ENCODE measurements at regions not wholly inside any gene's neighbourhood (a gene's known extent, or its start where the extent isn't known, plus 50 kb on each side); places are given as distances from the start of the nearest gene placed in this dataset.

GRCh38 chr22:34330432-34330831 lies 410.2 kb upstream of the LARGE1 start:
- no peak overlapping the region for H3K4me2 ChIP-seq (ENCODE audit: control insufficient read depth, extremely low read depth, insufficient read depth, low read depth, low read length)
- no peak for TF ChIP-seq EZH2 (IDR thresholded peaks at IDR 0.05; ENCODE audit: low read length)
- no peak for TF ChIP-seq CTCF (optimal IDR thresholded peaks at IDR 0.05 in 1 of 3, IDR thresholded peaks at IDR 0.05 in 1 of 3, conservative IDR thresholded peaks at IDR 0.05 in 1 of 3; ENCODE audit: extremely low read depth in 1 of 3, insufficient read depth in 2 of 3, low read length in 3 of 3)
- no peak for FAIRE-seq

GRCh38 chr22:34333285-34333684 lies 413.0 kb upstream of the LARGE1 start:
- FAIRE-seq = no peak

More at GRCh38 chr22:34330432-34330831, 410.2 kb upstream of the LARGE1 start:
- Histone ChIP-seq H2AFZ (ENCODE audit: control insufficient read depth, low read length) (no peak overlapping the region), H3K9me1 (ENCODE audit: control insufficient read depth, extremely low read depth, insufficient read depth, low read length) (no peaks in the 10 kb centered on the region), H3K27ac (ENCODE audit: control insufficient read depth, insufficient read depth, low read length) (no peak overlapping the region), H3K9ac (ENCODE audit: control insufficient read depth, extremely low read depth, insufficient read depth, low read length) (no peak overlapping the region), H3K36me3 (ENCODE audit: control insufficient read depth in 2 of 2, extremely low read depth in 1 of 2, insufficient read depth in 2 of 2, low read length in 2 of 2) (no peaks in the 10 kb centered on the region), H3K9me3 (ENCODE audit: control insufficient read depth, low read depth, low read length) (peaks cover 1% of the 10 kb centered on the region), H4K20me1 (ENCODE audit: control insufficient read depth, extremely low read depth, insufficient read depth, low read length) (no peaks in the 10 kb centered on the region), H3K4me3 (ENCODE audit: control insufficient read depth in 2 of 3, extremely low read depth in 1 of 3, insufficient read depth in 2 of 3, low read depth in 1 of 3, low read length in 3 of 3) (no peak overlapping the region), H3K79me2 (ENCODE audit: control insufficient read depth, insufficient read depth, low read length) (no peaks in the 10 kb centered on the region), H3K27me3 (ENCODE audit: control insufficient read depth, extremely low read depth, insufficient read depth, low read length) (no peaks in the 10 kb centered on the region), H3K4me1 (ENCODE audit: control insufficient read depth, extremely low read depth, insufficient read depth, low read length) (no peaks in the 10 kb centered on the region)
- dilution Hi-C loops (cut with MboI; ENCODE audit: extremely low pct_ligation_motif_present, low sequenced_read_pairs) = no loop called here
- DNase-seq (ENCODE audit: low read depth, low spot score) = no peak

More at GRCh38 chr22:34333285-34333684, 413.0 kb upstream of the LARGE1 start:
- dilution Hi-C loops (cut with MboI; ENCODE audit: extremely low pct_ligation_motif_present, low sequenced_read_pairs) = no loop called here
- Histone ChIP-seq H2AFZ (ENCODE audit: control insufficient read depth, low read length) (no peak overlapping the region), H3K36me3 (ENCODE audit: control insufficient read depth in 2 of 2, extremely low read depth in 1 of 2, insufficient read depth in 2 of 2, low read length in 2 of 2) (no peaks in the 10 kb centered on the region), H3K27ac (ENCODE audit: control insufficient read depth, insufficient read depth, low read length) (no peak overlapping the region), H3K27me3 (ENCODE audit: control insufficient read depth, extremely low read depth, insufficient read depth, low read length) (no peaks in the 10 kb centered on the region), H3K79me2 (ENCODE audit: control insufficient read depth, insufficient read depth, low read length) (no peaks in the 10 kb centered on the region), H3K9ac (ENCODE audit: control insufficient read depth, extremely low read depth, insufficient read depth, low read length) (no peak overlapping the region), H4K20me1 (ENCODE audit: control insufficient read depth, extremely low read depth, insufficient read depth, low read length) (no peaks in the 10 kb centered on the region), H3K9me1 (ENCODE audit: control insufficient read depth, extremely low read depth, insufficient read depth, low read length) (no peaks in the 10 kb centered on the region), H3K4me3 (ENCODE audit: control insufficient read depth in 2 of 3, extremely low read depth in 1 of 3, insufficient read depth in 2 of 3, low read depth in 1 of 3, low read length in 3 of 3) (no peak overlapping the region), H3K4me2 (ENCODE audit: control insufficient read depth, extremely low read depth, insufficient read depth, low read depth, low read length) (no peak overlapping the region), H3K9me3 (ENCODE audit: control insufficient read depth, low read depth, low read length) (peaks cover 1% of the 10 kb centered on the region), H3K4me1 (ENCODE audit: control insufficient read depth, extremely low read depth, insufficient read depth, low read length) (no peaks in the 10 kb centered on the region)
- TF ChIP-seq EZH2 (IDR thresholded peaks at IDR 0.05; ENCODE audit: low read length) (no peak), CTCF (optimal IDR thresholded peaks at IDR 0.05 in 1 of 3, IDR thresholded peaks at IDR 0.05 in 1 of 3, conservative IDR thresholded peaks at IDR 0.05 in 1 of 3; ENCODE audit: extremely low read depth in 1 of 3, insufficient read depth in 2 of 3, low read length in 3 of 3) (no peak)
- DNase-seq (ENCODE audit: low read depth, low spot score) = no peak

All from keratinocyte (primary cell).